GM21526 (cell line): ENCODE measurements at regions not wholly inside any gene's neighbourhood (a gene's known extent, or its start where the extent isn't known, plus 50 kb on each side); places are given as distances from the start of the nearest gene placed in this dataset.

Source experiments
- ATAC-seq: cut with Tn5 transposase; IDR thresholded peaks from one replicate; pipeline ENCODE4 v1.9.1; 2021; ENCODE audit warnings: moderate library complexity; ENCODE audit not compliant: unreplicated experiment, low FRiP score

DNA sequence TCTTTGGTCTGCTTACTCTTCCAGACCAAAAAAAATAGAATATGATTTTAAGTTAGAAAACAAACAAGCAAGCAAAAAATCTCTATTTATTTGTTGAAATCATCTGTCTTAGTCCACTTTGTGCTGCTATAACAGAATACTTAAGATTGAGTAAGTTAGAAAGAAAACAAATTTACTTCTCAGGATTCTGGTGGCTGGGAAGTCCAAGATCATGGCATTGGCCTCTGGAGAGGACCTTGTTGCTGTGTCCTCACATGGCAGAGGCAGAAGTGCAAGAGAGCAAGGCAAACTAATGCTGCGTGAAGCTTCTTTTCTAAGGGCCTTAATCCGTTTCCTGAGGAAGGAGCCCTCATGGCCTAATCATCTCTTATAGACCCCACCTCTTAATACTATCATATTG, 156.2 kb downstream of the SPP2 start:
- ATAC-seq, result no peak

DNA sequence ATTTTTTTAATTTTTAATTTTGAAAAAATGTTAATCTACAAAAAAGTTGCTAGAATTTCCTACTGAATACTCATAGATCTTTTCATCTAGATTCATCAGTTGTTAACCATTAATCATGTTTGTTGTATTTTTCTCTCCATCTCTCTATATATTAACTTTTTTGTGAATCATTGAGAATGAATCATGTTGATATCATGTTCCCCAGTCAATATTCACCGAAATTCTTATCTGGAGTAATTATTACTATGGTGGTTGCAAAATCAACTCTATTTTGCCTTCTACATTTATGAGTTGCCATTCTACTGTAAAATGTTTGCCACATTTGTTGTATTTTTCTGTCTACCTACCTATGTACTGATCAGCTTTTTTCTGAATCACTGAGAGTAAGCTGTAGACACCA, 154.0 kb downstream of the SPP2 start:
- no peak for ATAC-seq

DNA sequence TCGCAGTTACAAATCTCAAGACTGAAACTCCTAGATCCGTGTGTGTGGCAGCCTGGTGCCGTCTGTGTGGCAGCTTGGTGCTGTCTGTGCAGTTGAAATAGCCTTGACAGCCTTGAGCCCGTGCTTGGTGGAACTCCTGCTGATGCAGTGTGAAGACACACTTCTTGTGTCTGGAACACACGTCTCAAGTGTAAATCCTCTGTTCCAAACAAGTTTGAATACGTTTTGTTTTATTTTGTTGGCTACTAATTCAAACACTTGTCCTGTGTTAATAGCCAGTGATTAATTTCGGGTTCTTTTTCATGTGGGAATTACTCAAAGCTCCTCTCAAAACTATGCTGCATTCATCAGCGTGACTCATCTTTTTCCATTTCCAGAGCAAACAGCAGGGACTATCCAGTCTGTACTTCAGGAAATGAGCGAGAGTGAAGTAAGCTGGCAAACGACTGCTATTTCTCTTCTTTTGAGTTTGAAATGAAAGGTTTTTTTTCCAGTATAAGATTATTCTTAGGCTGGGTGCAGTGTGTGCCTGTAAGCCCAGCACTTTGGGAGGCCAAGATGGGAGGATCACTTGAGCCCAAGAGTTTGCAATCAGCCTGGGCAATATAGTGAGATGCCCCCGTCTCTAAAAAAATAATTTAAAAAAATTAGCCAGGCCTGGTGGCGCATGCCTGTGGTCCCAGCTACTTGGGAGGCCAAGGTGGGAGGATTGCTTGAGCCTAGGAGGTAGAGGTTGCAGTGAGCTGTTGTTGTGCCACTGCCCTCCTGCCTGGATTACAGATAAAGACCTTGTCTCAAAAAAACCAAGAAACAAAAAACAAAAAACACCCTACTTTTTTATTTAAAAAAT, 152.9 kb downstream of the SPP2 start:
- no peak for ATAC-seq

DNA sequence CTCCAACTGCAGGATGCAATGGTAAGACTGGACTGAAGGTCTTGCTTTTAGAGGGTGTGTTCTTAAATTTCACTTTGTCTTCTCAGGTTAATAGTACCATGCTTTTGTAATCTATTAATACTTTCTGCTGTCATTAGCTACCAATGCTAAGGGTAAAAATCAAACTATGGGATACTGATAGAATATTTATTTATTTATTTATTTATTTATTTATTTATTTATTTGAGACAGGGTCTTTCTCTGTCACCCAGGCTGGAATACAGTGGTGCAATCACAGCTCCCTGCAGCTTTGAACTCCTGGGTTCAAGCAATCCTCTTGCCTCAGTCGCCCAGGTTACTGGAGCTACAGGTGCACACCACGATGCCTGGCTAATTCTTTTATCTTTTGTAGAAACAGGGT, 152.1 kb downstream of the SPP2 start:
- no peak for ATAC-seq

DNA sequence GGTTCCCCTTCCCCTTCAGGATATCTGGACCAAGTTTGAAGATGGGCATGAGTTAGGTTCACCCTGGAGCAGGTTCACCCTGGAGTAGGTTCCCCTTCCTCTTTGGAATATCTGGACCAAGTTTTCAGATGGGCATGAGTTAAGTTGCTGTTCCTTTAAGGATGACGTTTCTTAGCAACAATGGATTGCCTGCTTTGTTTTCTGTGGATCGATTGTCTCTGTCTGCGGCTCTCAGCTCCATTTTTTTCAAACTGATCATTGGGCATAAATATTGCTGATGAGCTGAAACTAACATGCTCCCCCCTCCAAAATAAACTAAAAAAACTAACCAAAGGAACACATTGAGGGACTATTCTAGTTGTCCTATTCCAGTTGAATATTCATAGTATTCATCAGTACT, 149.5 kb downstream of the SPP2 start:
- no peak for ATAC-seq

DNA sequence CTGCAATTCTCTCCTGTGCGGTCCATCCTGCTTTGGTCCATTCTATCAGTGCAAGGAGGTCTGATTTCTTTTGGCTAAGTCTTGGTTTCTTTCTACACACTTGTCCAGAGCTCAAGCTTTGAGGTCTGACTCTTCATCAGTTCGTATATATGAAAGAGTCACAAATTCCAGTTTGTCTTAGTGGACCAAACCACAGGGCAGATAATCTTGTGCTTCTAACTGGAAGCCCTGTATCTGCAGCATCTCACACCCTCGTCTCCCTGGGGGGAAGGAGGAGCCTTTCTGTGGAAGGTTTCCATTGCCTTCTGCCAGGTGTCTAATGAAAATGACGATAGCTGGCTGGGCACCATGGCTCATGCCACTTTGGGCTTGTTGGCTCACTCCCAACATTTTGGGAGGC, 148.5 kb downstream of the SPP2 start:
- no peak for ATAC-seq

DNA sequence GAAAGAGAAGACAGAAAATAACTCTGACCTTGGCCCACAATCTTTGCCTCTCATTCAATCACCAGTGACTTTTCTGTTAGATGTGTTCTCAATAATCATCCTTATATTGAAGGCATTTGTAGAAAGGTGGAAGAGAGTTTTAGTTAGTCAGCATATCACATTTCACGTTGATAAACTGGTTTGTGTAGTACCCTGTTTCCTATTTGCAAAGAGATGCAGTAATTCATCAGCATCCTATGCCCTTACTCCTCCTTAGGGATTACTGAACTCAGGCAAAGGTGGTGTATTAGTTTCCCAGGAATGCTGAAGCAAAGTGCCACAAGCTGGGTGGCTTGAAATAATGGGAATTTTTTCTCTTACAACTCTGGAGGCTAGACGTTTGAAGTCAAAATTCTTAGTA, 145.0 kb downstream of the SPP2 start:
- ATAC-seq, result no peak

DNA sequence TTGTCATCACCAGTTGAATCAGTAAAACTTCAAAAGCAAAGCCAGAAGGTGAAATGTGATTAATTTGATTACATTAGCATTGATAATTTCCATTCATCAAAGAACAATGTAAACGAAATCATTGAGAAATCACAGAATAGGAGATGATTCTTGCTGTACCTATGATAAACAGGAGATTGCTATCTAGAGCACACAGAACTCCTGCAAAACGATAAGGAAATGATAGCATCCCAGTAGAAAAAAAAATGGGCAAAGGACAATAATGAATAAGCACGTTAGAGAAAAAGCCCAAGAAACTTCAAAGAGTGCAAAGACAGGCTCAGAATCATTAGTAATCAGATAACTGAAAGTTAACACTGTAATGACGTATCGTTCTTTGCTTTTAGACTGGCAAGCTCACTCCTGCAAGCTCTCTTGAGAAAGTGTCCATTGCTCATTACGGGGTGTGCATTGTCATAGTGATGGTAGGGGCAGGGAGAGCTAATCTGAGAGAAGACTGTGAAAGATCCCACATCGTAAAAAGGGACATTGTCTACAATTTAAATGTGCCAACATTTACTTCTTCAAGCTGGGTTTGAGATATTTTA, 143.6 kb downstream of the SPP2 start:
- ATAC-seq, result no peak

DNA sequence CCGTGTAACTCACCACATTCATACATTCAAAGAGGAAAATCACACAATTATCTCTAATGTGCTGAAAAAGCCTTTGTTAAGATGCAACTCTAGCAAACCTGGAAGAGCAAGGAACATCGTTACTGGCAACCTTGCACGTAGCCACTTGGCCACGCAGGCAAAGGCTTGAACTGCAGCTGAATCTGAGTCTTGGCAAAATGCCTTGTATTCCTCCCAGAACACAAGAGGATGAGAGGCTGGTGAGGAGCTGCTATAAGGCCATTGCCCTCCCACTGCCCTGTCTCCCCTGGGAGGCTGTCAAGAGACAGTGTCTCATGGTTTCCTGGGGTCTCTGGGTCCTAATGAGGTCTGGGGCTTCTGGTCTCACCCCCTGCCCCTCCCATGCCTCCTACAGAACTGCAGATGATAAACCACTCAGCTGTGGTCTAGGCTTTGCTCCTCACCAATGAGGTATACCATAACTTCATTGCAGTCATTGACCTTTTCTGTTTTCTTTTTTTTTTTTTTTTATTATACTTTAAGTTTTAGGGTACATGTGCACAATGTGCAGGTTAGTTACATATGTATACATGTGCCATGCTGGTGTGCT, 141.4 kb downstream of the SPP2 start:
- ATAC-seq, result no peak

DNA sequence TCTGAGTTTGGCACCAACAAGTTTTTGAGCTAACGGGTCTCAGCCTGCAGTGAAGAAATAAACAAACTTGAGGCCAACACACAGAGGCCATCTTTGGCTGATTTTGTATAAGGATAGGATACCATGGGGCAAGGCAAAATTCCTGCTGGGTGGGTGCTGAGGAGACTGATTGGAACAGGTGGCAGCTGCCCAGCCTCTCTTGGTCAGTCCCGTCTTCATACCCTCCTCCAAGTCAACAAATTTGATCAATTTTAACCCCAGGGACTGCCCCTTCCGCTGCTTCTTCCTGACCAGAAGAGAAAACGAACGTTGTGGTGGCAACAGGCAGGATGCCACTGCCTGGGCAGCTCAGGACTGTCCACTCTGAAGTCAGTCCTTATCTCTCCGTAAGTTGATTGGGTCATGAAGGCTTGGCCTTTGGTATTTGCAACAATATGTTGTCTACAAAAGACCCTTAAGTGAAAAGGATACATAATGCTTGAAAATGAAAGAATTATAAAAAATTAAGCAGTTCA, 139.3 kb downstream of the SPP2 start:
- ATAC-seq, result no peak

DNA sequence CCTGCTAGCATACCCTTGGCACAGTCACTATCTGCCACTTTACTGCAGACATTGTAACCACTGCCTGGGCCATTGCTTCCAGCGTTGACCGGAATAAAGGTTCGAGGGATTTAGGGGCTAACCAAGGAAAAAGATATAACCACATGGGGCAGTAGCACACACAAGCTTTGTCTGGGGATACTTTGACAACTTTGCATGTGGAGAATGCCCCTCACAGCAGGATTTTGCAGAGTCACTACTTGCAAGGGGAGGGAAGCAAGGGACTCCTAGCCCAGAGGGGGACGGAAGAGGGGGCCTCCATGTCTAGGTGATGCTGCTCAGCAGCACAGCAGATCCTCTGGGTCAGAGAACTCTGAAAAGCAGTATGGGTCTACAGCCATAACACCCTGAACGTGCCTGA, 138.7 kb downstream of the SPP2 start:
- no peak for ATAC-seq

DNA sequence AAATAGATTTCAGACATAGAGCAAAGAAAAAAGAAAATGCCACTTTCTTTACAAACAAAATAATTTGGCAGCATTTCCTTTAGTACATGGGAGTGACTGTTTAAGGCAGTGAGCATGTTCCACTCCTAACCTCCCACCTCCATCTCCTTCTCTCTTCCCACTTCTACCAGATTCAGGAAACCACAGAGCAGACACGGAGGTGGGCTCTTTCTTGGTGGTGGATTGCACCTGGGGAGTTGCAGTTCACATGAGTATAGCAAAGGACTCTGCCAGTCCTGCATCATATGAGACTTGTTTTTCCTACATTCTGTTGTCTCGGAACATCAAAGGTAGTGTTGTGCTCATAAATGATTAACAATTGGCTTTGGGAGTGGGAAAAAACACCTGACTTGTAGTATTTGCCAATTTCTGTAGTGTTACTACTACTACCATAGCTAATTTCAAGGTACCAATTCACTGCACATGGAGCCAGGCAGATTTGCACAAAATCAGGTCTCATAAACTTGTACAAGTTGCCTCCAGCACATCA, 137.2 kb downstream of the SPP2 start:
- ATAC-seq, result no peak

DNA sequence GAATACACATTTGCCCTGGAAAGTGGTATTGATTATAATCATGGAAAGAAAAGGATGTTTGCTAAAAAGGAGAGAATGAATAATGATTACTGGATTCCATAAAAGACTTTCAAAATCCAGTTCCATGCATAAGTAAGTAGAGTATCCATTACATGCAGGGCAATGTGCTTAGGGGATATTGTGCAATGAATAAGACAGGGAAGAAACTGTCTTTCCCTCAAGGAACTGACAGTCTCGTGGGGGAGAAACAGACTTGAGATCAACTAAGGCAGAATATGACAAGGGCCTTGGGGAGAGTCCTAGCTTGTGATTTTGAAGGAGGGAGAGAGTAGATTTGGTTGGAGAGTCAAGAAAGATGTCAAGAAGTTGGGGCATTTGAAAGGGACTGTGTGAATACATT, 130.6 kb downstream of the SPP2 start:
- no peak for ATAC-seq

DNA sequence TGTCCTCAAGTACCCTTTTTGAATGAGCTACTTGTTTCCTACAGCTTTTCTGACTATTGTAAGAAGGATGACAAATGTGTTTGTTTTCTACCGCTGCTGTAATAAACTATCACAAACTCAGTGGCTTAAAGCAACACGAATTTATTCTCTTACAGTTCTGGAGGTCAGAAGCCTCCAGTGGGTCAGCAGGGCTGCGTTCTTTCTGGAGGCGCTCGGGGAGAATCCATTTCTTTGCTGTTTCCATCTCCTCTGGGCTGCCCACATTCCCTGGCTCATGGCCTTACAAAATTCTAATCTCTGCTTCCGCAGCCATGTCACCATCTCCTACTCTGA, 128.5 kb downstream of the SPP2 start:
- no peak for ATAC-seq

DNA sequence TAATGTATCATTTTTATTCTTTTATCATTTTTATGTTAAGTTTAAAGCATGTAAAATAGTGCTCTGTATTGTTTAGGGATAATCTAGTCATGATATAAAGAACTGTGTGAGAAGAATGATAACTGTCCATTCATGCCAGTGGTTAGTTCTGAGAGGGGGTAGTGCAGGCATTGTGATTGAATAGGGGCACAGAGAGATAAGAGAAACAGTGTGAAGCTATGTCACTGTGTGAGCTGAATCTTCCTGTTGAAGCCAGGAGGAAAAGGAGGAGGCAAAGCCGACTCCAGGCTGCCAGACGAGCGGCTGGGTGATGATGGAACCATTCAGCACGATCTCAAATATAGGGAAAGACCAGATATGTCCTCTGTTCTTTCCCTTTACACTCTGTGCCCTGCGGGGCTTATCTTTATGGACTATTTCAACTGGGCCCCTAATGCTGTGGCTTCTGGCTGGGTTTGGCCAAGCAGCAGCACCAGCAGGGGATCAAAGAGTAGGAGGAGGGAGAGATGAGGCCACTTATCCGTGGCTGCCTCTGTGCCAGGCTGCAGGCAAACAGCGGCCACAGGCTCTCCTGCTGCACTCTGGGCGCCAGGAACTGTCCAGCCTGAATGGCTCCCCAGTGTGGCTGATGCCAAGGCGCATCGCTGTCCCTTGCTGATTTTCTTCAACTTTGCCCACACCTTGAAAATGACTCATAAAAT, 128.0 kb downstream of the SPP2 start:
- no peak for ATAC-seq

DNA sequence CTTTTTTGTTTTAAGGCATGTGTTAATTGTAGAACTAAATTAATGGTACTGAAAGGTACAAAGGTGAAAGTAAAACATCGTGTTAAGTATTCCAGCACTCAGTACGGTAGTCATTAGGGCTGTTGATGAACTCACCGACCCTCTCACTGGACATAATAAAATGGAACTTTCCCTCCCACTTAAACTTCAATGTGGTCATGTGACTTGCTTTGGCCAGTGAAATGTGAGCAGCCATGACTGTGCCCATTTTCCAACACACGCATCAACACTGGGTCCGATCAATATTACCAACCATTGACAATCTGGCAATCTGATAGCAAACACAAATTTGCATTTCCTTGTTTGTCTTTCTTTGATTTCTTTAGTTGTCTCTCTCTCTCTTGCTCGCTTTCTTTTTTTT, 125.1 kb downstream of the SPP2 start:
- ATAC-seq, result no peak

DNA sequence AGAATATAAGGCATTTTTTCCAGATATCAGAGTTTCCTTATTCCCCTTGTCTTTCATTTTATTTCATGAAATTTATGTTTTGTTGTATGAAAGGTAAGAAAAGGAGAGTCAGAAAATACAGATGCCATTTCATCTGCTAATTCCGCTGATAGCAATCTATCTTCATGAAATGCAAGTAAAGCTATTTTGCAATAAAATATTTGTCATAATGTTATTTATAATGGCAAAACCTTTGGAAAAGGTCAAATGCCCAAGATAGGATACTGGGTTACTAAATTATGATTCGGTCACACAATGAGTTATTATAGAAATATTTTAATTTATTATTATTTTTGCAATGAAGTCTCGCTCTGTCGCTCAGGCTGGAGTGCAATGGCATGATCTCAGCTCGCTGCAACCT, 124.2 kb downstream of the SPP2 start:
- ATAC-seq, result no peak

DNA sequence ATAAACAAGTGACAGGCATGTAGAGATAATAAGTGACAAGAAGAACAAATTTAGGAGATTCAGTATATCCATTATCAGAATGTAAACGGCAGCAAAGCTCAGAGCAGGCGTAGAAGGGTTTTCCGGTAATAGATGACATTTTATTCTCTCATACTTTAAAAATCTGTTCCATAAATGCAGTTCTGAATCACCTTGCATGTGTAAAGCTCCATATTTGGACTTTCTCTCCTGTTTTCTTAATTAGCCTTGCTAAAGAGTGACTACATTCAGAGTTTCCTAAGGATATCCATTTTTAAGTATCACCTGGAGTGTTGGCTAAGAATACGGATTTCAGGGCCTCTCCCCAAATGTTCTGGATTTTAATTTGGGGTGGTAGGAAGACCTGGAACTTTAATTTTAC, 122.0 kb downstream of the SPP2 start:
- ATAC-seq, result no peak

DNA sequence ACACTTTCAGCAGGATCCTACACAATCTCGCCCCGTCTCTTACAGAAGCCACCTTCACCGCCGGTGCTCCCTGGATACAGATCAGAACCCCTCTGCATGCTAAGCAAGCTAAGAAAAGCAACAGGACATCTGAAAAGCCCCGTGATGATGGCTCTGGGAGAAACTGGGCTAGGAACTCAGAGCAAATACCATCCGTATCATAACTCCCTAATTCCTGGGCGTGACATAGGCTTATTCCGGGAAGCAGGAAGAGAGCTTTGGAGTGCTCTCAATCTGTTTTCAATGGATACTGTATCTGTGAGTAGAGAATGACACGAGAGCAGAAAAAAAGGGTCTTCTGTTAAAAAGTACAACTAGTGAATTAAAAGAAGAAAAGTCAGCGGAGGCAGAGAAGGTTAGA, 121.6 kb downstream of the SPP2 start:
- ATAC-seq, result no peak

DNA sequence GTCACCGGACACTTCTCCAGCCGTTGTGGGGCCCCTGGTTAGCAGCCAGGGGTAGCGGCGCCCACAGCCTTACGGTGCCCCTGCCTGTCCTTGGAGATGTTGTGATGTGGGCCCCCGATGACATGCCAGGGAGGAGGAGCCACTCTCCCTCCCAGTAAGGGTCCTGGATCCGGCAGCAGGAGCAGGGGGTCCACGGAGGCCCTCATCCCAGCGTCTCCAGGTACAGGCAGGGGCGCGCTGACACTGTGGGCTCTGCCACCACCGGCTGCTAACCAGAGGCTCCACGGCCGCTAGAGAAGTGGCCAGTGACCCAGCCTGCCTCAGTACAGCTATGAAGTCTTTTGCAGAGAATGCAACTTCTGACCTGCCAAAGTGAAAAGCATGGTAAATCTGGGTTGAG, 121.2 kb downstream of the SPP2 start:
- ATAC-seq, result no peak

DNA sequence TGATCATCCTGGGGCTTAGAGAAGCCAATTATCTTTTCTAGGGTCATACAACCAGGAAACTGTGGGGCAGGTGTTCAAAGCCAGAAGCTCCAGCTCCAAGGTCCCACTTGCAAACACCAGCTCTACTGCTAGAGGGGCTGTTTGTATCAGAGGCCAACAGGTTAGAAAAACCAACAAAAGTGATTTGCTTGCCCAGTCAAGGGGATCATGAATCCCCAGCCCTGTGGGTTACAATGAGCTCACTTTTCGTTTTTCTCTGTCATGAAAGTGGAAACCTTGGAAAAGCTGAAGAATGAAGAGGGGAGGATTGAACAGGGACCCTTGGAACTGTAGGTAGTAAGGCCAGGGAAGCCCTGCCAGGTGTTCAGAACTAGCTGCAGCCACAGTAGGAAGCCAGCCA, 119.2 kb downstream of the SPP2 start:
- ATAC-seq, result no peak
